ENCODE measurements at regions not wholly inside any gene's neighbourhood (a gene's known extent, or its start where the extent isn't known, plus 50 kb on each side); places are given as distances from the start of the nearest gene placed in this dataset.
"Not testable (repeated sequence)": the region's sequence is repeated elsewhere in the genome, so short reads cannot be mapped to it uniquely, and the experiment has no call there.

DNA sequence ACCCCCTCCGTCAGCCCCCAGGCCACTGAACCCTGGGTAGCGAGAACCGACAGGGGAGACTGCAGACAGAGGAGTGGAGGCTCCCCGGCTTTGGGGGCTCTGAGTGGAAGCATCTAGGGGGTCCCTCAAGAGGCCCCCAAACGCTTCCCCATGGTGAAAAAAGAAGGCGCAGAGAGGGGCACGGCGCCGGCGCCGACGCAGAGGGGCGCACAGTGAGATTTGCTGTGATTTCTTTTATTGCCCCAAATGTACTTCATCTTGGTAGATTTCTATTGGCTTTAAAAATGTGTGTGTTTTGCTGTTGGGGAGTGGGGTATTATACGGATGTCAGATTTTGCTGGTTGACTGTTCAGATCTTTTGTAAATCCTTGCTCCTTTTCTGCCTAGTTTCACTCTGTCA is 392.9 kb downstream of the GOLGA6L6 start:
- DNase-seq (ENCODE audit: low spot score); H3K4me1 ChIP-seq (ENCODE audit: control insufficient read depth in 4 of 4, insufficient read depth in 4 of 4, low read length in 3 of 4); H3K36me3 ChIP-seq (ENCODE audit: control insufficient read depth in 4 of 4, insufficient read depth in 3 of 4, low read depth in 1 of 4, low read length in 3 of 4); H3K9ac ChIP-seq (ENCODE audit: low read depth in 1 of 2, low read length in 2 of 2); H3K4me3 ChIP-seq (ENCODE audit: low read depth in 1 of 3, low read length in 3 of 3); H3K27me3 ChIP-seq (ENCODE audit: control insufficient read depth in 4 of 4, insufficient read depth in 4 of 4, low read length in 3 of 4); H3K9me3 ChIP-seq (ENCODE audit: control insufficient read depth in 4 of 4, low read length in 3 of 4); H3K27ac ChIP-seq (ENCODE audit: low read depth in 1 of 2, low read length in 2 of 2): not testable (repeated sequence)
- 82% methylated on average over 9 of the region's 14 CpGs for WGBS

DNA sequence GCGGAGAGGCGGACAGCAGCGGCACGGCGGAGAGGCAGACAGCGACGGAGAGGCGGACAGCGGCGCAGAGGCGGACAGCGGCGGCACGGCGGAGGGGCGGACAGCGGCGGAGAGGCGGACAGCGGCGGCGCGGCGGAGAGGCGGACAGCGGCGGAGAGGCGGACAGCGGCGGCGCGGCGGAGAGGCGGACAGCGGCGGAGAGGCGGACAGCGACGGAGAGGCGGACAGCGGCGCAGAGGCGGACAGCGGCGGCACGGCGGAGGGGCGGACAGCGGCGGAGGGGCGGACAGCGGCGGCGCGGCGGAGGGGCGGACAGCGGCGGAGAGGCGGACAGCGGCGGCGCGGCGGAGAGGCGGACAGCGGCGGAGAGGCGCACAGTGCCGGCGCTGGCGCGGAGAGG is 393.6 kb downstream of the GOLGA6L6 start:
- not testable (repeated sequence) for H3K9ac ChIP-seq (ENCODE audit: low read depth in 1 of 2, low read length in 2 of 2); H3K36me3 ChIP-seq (ENCODE audit: control insufficient read depth in 4 of 4, insufficient read depth in 3 of 4, low read depth in 1 of 4, low read length in 3 of 4); H3K9me3 ChIP-seq (ENCODE audit: control insufficient read depth in 4 of 4, low read length in 3 of 4); H3K4me3 ChIP-seq (ENCODE audit: low read depth in 1 of 3, low read length in 3 of 3); DNase-seq (ENCODE audit: low spot score); H3K27ac ChIP-seq (ENCODE audit: low read depth in 1 of 2, low read length in 2 of 2); H3K4me1 ChIP-seq (ENCODE audit: control insufficient read depth in 4 of 4, insufficient read depth in 4 of 4, low read length in 3 of 4); H3K27me3 ChIP-seq (ENCODE audit: control insufficient read depth in 4 of 4, insufficient read depth in 4 of 4, low read length in 3 of 4)
- 62% methylated on average over 42 of the region's 73 CpGs for WGBS

DNA sequence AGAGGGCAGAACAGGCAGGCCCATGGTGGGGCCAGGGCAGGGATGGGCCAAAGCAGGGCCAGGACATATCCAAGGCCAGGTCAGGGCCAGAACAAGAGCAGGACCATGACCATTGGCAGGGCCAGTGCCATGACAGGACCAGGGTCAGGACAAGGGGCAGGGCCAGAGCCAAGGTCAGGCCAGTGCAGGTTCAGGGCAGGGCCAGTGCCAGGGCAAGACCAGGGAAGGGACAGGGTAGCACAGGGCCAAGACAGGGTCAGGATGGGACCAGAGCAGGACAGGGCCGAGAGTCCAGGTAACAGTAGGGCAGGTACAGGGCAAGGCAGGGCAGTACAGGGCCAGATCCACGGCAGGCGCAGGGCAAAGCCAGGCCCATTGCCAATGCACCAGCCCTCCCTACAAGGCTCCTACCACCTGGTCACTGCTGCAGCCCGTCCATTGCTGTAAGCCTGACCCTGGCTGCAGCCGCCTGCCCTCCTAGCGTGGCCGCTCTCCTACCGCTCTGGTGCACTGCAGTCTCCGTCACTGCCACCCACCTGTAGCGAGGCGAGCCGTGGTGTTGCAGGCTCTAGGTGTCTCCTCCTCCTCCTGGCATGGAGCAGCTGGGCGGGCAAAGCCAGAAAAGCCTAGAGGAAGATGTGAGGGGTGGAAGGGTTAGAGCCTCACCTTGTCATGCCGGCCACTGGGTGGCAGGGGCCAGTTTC is 397.1 kb downstream of the GOLGA6L6 start:
- 94% methylated on average over 10 of the region's 14 CpGs for WGBS
- not testable (repeated sequence) for H3K27me3 ChIP-seq (ENCODE audit: control insufficient read depth in 4 of 4, insufficient read depth in 4 of 4, low read length in 3 of 4); H3K9me3 ChIP-seq (ENCODE audit: control insufficient read depth in 4 of 4, low read length in 3 of 4); H3K27ac ChIP-seq (ENCODE audit: low read depth in 1 of 2, low read length in 2 of 2); DNase-seq (ENCODE audit: low spot score); H3K4me3 ChIP-seq (ENCODE audit: low read depth in 1 of 3, low read length in 3 of 3); H3K36me3 ChIP-seq (ENCODE audit: control insufficient read depth in 4 of 4, insufficient read depth in 3 of 4, low read depth in 1 of 4, low read length in 3 of 4); H3K9ac ChIP-seq (ENCODE audit: low read depth in 1 of 2, low read length in 2 of 2); H3K4me1 ChIP-seq (ENCODE audit: control insufficient read depth in 4 of 4, insufficient read depth in 4 of 4, low read length in 3 of 4)

DNA sequence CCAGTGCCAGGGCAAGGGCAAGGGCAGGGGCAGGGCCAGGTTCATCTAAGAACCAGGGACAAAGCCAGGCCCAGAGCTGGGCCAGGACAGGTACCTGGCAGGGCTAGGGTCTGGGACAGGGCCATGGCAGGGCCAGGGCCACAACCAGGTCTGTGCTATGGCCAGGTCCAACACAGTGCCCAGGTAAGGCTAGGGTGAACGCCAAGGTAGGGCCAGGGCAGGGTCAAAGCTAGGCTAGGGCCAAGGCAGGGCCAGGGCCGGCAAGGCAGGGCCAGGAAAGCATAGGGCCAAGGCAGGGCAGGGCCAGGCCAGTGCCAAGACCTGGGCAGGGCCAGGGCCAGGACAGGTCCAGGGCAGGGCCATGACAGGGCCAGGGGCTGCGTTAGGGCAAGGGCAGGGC is 398.7 kb downstream of the GOLGA6L6 start:
- 85% methylated on average over 2 of the region's 3 CpGs for WGBS
- DNase-seq (ENCODE audit: low spot score); H3K36me3 ChIP-seq (ENCODE audit: control insufficient read depth in 4 of 4, insufficient read depth in 3 of 4, low read depth in 1 of 4, low read length in 3 of 4); H3K27ac ChIP-seq (ENCODE audit: low read depth in 1 of 2, low read length in 2 of 2); H3K27me3 ChIP-seq (ENCODE audit: control insufficient read depth in 4 of 4, insufficient read depth in 4 of 4, low read length in 3 of 4); H3K9me3 ChIP-seq (ENCODE audit: control insufficient read depth in 4 of 4, low read length in 3 of 4); H3K4me1 ChIP-seq (ENCODE audit: control insufficient read depth in 4 of 4, insufficient read depth in 4 of 4, low read length in 3 of 4); H3K4me3 ChIP-seq (ENCODE audit: low read depth in 1 of 3, low read length in 3 of 3); H3K9ac ChIP-seq (ENCODE audit: low read depth in 1 of 2, low read length in 2 of 2): not testable (repeated sequence)

DNA sequence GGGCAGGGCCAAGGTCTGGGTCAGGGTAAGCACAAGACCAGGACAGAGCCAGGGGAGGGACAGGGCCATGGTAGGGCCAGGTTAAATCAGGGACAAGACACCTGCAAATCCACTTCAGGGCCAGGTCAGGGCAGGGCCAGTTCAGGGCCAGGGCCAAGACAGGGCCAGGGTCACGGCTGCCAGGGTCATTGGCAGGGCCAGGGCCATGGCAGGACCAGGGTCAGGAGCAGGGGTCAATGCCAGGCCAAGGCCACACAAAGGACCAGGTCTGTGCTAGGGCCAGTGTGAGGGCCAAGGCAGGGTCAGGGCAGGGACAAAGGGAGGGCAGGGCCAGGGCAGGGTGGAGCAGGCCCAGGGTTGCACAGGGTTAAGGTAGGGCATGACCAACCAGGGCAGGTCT is 399.2 kb downstream of the GOLGA6L6 start:
- H3K9me3 ChIP-seq (ENCODE audit: control insufficient read depth in 4 of 4, low read length in 3 of 4); H3K4me3 ChIP-seq (ENCODE audit: low read depth in 1 of 3, low read length in 3 of 3); H3K27me3 ChIP-seq (ENCODE audit: control insufficient read depth in 4 of 4, insufficient read depth in 4 of 4, low read length in 3 of 4); H3K4me1 ChIP-seq (ENCODE audit: control insufficient read depth in 4 of 4, insufficient read depth in 4 of 4, low read length in 3 of 4); DNase-seq (ENCODE audit: low spot score); H3K36me3 ChIP-seq (ENCODE audit: control insufficient read depth in 4 of 4, insufficient read depth in 3 of 4, low read depth in 1 of 4, low read length in 3 of 4); H3K9ac ChIP-seq (ENCODE audit: low read depth in 1 of 2, low read length in 2 of 2); H3K27ac ChIP-seq (ENCODE audit: low read depth in 1 of 2, low read length in 2 of 2): not testable (repeated sequence)
- WGBS, result 42% methylated on average over 1 of the region's 1 CpG

DNA sequence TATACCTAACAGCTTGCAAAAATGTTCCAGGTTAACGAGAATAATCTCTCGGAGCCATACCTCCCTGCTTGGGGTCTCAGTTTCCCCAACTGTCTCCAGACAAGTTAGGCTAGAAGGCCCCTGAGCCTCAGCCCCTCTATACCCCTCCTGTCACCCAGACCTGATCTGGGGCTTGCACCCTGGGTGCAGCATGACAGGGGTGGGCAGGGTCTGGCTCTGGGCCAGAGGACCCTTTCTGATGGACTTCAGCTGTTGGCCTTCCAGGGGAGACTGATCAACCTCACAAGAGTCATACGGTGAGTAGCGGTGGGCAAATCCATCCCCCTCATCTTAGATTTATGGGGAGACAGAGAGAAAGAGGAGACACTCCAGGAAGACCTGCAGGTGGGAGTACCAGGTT is 416.9 kb downstream of the GOLGA6L6 start:
- H3K9me3 ChIP-seq (ENCODE audit: control insufficient read depth in 4 of 4, low read length in 3 of 4); H3K4me3 ChIP-seq (ENCODE audit: low read depth in 1 of 3, low read length in 3 of 3); H3K27ac ChIP-seq (ENCODE audit: low read depth in 1 of 2, low read length in 2 of 2); H3K27me3 ChIP-seq (ENCODE audit: control insufficient read depth in 4 of 4, insufficient read depth in 4 of 4, low read length in 3 of 4); DNase-seq (ENCODE audit: low spot score); H3K9ac ChIP-seq (ENCODE audit: low read depth in 1 of 2, low read length in 2 of 2); H3K4me1 ChIP-seq (ENCODE audit: control insufficient read depth in 4 of 4, insufficient read depth in 4 of 4, low read length in 3 of 4); H3K36me3 ChIP-seq (ENCODE audit: control insufficient read depth in 4 of 4, insufficient read depth in 3 of 4, low read depth in 1 of 4, low read length in 3 of 4): not testable (repeated sequence)
- WGBS, result 61% methylated on average over 3 of the region's 4 CpGs

Data from liver (tissue), 6 donors.